PFSK-1 (cell line): ENCODE measurements at regions not wholly inside any gene's neighbourhood (a gene's known extent, or its start where the extent isn't known, plus 50 kb on each side); places are given as distances from the start of the nearest gene placed in this dataset.

Experiments used
- FOXP2 ChIP-seq: optimal IDR thresholded peaks from 2 replicates; pipeline ENCODE3; 2011; ENCODE audit warnings: borderline replicate concordance, control low read depth, inconsistent platforms; ENCODE audit not compliant: insufficient read depth; ENCODE audit errors: extremely low read length, extremely low read depth
- POLR2AphosphoS5 ChIP-seq: IDR thresholded peaks from 2 replicates; pipeline ENCODE4 v1.6.1; 2012; ENCODE audit warnings: low read depth, mild to moderate bottlenecking, control low read depth, low read length, moderate library complexity
- SIN3A ChIP-seq: IDR thresholded peaks from 2 replicates; pipeline ENCODE4 v1.6.1; 2012; ENCODE audit warnings: mild to moderate bottlenecking, low read length, moderate library complexity, borderline replicate concordance; ENCODE audit not compliant: insufficient read depth
- TAF1 ChIP-seq: IDR thresholded peaks from 2 replicates; pipeline ENCODE4 v1.6.1; 2012; ENCODE audit warnings: low read length, control low read depth, borderline replicate concordance; ENCODE audit not compliant: insufficient read depth
- TF ChIP-seq, protein P1 (sequence below), 2 experiments: IDR thresholded peaks; 2 replicates each; pipeline versions ENCODE4 v1.6.1 to v1.8.0; 2011 to 2012; ENCODE audit warnings: low read depth in 2 of 2, low read length in 2 of 2, control low read depth in 1 of 2, inconsistent platforms in 1 of 2, mild to moderate bottlenecking in 1 of 2, moderate library complexity in 1 of 2; ENCODE audit not compliant: insufficient read depth in 1 of 2

DNA sequence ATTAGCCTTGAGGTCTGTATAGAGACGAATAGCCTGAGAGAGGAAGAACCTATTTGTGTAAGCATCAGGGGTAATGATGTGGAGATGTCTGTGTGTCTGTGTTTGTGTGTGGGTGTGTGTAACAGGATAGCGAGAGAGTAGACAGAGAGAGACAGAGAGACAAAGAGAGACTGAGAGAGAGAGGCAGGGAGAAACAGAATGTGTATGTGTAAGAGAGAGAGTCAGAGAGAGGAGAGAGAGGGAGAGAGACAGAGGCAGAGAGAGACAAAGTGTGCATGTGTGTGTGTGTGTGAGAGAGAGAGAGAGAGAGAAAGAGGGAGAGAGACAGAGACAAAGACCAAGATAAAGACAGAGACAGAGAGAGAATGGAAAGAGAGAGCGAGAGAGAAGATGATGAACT lies 396.1 kb downstream of the PAX1 start:
- TF ChIP-seq, protein P1, sequence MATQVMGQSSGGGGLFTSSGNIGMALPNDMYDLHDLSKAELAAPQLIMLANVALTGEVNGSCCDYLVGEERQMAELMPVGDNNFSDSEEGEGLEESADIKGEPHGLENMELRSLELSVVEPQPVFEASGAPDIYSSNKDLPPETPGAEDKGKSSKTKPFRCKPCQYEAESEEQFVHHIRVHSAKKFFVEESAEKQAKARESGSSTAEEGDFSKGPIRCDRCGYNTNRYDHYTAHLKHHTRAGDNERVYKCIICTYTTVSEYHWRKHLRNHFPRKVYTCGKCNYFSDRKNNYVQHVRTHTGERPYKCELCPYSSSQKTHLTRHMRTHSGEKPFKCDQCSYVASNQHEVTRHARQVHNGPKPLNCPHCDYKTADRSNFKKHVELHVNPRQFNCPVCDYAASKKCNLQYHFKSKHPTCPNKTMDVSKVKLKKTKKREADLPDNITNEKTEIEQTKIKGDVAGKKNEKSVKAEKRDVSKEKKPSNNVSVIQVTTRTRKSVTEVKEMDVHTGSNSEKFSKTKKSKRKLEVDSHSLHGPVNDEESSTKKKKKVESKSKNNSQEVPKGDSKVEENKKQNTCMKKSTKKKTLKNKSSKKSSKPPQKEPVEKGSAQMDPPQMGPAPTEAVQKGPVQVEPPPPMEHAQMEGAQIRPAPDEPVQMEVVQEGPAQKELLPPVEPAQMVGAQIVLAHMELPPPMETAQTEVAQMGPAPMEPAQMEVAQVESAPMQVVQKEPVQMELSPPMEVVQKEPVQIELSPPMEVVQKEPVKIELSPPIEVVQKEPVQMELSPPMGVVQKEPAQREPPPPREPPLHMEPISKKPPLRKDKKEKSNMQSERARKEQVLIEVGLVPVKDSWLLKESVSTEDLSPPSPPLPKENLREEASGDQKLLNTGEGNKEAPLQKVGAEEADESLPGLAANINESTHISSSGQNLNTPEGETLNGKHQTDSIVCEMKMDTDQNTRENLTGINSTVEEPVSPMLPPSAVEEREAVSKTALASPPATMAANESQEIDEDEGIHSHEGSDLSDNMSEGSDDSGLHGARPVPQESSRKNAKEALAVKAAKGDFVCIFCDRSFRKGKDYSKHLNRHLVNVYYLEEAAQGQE (IDR thresholded peaks at IDR 0.05; ENCODE audit: insufficient read depth in 1 of 2, low read depth in 2 of 2, low read length in 2 of 2) = no peak
- TF ChIP-seq SIN3A (no peak), POLR2AphosphoS5 (no peak), FOXP2 (no peak), TAF1 (no peak)

GRCh38 chr20:22100686-22101085 lies 395.2 kb downstream of the PAX1 start:
- no peak for TF ChIP-seq POLR2AphosphoS5
- no peak for TF ChIP-seq FOXP2
- no peak for TF ChIP-seq TAF1
- TF ChIP-seq, protein P1 (IDR thresholded peaks at IDR 0.05; ENCODE audit: insufficient read depth in 1 of 2, low read depth in 2 of 2, low read length in 2 of 2) = no peak
- TF ChIP-seq SIN3A = no peak

GRCh38 chr20:22099348-22099747 lies 393.9 kb downstream of the PAX1 start:
- TF ChIP-seq POLR2AphosphoS5 (no peak), FOXP2 (no peak), TAF1 (no peak), SIN3A (no peak)
- TF ChIP-seq, protein P1 (IDR thresholded peaks at IDR 0.05; ENCODE audit: insufficient read depth in 1 of 2, low read depth in 2 of 2, low read length in 2 of 2) = no peak

GRCh38 chr20:22098511-22098910 lies 393.0 kb downstream of the PAX1 start:
- TF ChIP-seq FOXP2 (no peak), POLR2AphosphoS5 (no peak), SIN3A (no peak), TAF1 (no peak)
- TF ChIP-seq, protein P1 (IDR thresholded peaks at IDR 0.05; ENCODE audit: insufficient read depth in 1 of 2, low read depth in 2 of 2, low read length in 2 of 2) = no peak

- TF ChIP-seq TAF1 = no peak
- TF ChIP-seq, protein P1 (IDR thresholded peaks at IDR 0.05; ENCODE audit: insufficient read depth in 1 of 2, low read depth in 2 of 2, low read length in 2 of 2) = no peak
- no peak for TF ChIP-seq FOXP2
- no peak for TF ChIP-seq SIN3A
- no peak for TF ChIP-seq POLR2AphosphoS5
Measured at GRCh38 chr20:22093122-22093521, 387.7 kb downstream of the PAX1 start.
